HepG2 (cell line): ENCODE measurements at regions not wholly inside any gene's neighbourhood (a gene's known extent, or its start where the extent isn't known, plus 50 kb on each side); places are given as distances from the start of the nearest gene placed in this dataset.

ENCODE experiments used
- ATAC-seq: fragments of 200-7000 bp; cut with Tn5 transposase; 3 replicates; pipeline ENCODE4 v1.9.1; 2020; ENCODE audit warnings: mild to moderate bottlenecking, moderate library complexity
- BruUV-seq: library from RNA; stranded (reverse); fragments of 400-500 nt; replicated peaks from 2 replicates; lab custom pipeline; 2021; lab: Mats Ljungman, UMichigan
- CTCF ChIA-PET: fragments of 300-600 bp; formaldehyde crosslinking; extraction: SDS; loops from one replicate; lab custom pipeline; 2021; ENCODE audit warnings: low total read pairs, inconsistent platforms, low intra/inter-chr PET ratio; lab: Yijun Ruan, JAX
- POLR2A ChIA-PET: fragments of 350-600 bp; sonication (Branson Sonifier 250); formaldehyde crosslinking; loops from one replicate; lab custom pipeline; 2020; ENCODE audit warnings: antibody characterized with exemption, inconsistent platforms; lab: Yijun Ruan, JAX
- DNase-seq: peaks from one replicate; pipeline ENCODE4 v3.0.0-alpha.2; 2015; ENCODE audit warnings: low spot score
- FAIRE-seq: peaks from 3 replicates; lab custom pipeline; 2011; peaks lifted over from hg19 to GRCh38; lab: Jason Lieb, UNC
- H2AFZ ChIP-seq: one replicate; pipeline ENCODE4 v1.6.1; 2011; ENCODE audit warnings: low read length, inconsistent platforms
- H3K27ac ChIP-seq: fragments of 300-600 bp; 3 replicates; pipeline ENCODE4 v1.8.0; 2011; ENCODE audit warnings: mixed run types, mild to moderate bottlenecking, mixed read lengths, low read length, inconsistent platforms; ENCODE audit not compliant: insufficient read depth; ENCODE audit errors: extremely low read length
- H3K27me3 ChIP-seq, 2 experiments: fragments of 200-600 bp in 1 of 2; 2 replicates in 1 of 2; 3 replicates in 1 of 2; pipeline versions ENCODE4 v1.6.0 to v1.8.0; 2011; ENCODE audit warnings: low read length in 2 of 2, mild to moderate bottlenecking in 2 of 2, moderate library complexity in 2 of 2, inconsistent platforms in 1 of 2; ENCODE audit not compliant: insufficient read depth in 2 of 2, control insufficient read depth in 1 of 2
- H3K36me3 ChIP-seq, 2 experiments: fragments of 200-600 bp in 1 of 2; replicated peaks in 1 of 2; 2 replicates in 1 of 2; 3 replicates in 1 of 2; pipeline versions ENCODE4 v1.5.1 to v1.8.0; 2011; ENCODE audit warnings: low read length in 2 of 2, inconsistent platforms in 1 of 2; ENCODE audit not compliant: insufficient read depth in 2 of 2, control insufficient read depth in 1 of 2
- H3K4me1 ChIP-seq: 2 replicates; pipeline ENCODE4 v1.5.1; 2012; ENCODE audit warnings: low read length, inconsistent platforms; ENCODE audit not compliant: insufficient read depth
- H3K4me2 ChIP-seq: 2 replicates; pipeline ENCODE4 v1.6.0; 2011; ENCODE audit warnings: low read depth, low read length, inconsistent platforms
- H3K4me3 ChIP-seq, 3 experiments: fragments of 200-600 bp in 1 of 3; sonication (generic), shearing (Covaris generic) in 1 of 3; replicated peaks in 1 of 3; 2 replicates each; pipeline ENCODE4 v1.5.1; 2011 to 2016; ENCODE audit warnings: low read length in 3 of 3, inconsistent platforms in 2 of 3, low read depth in 2 of 3, mild to moderate bottlenecking in 2 of 3, control low read depth in 1 of 3, mixed read lengths in 1 of 3; ENCODE audit not compliant: insufficient read depth in 1 of 3
- H3K79me2 ChIP-seq: one replicate; pipeline ENCODE4 v1.6.1; 2011; ENCODE audit warnings: low read length, inconsistent platforms; ENCODE audit not compliant: insufficient read depth
- H3K9ac ChIP-seq: 2 replicates; pipeline ENCODE4 v1.6.0; 2011; ENCODE audit warnings: mild to moderate bottlenecking, low read depth, low read length, inconsistent platforms; ENCODE audit not compliant: insufficient read depth
- H3K9me3 ChIP-seq: 2 replicates; pipeline ENCODE4 v1.5.1; 2012; ENCODE audit warnings: mild to moderate bottlenecking, low read length
- H4K20me1 ChIP-seq: 2 replicates; pipeline ENCODE4 v1.6.0; 2011; ENCODE audit warnings: inconsistent platforms, mild to moderate bottlenecking, low read length, moderate library complexity; ENCODE audit not compliant: insufficient read depth
- ATF3 ChIP-seq: sonication (generic); formaldehyde crosslinking; IDR thresholded peaks from 2 replicates; pipeline ENCODE4 v1.4.0; 2020; ENCODE audit warnings: missing genetic modification reagents
- CBFB ChIP-seq: sonication (generic); formaldehyde crosslinking; IDR thresholded peaks from 2 replicates; pipeline ENCODE4 v1.4.0; 2020; ENCODE audit warnings: missing genetic modification reagents
- EZH2 ChIP-seq: conservative IDR thresholded peaks from 2 replicates; pipeline ENCODE4 v1.6.1; 2012; ENCODE audit warnings: mild to moderate bottlenecking, low read depth, low read length, moderate library complexity
- FOSL1 ChIP-seq: sonication (generic); formaldehyde crosslinking; IDR thresholded peaks from 2 replicates; pipeline ENCODE4 v1.9.0; 2021; ENCODE audit warnings: missing genetic modification reagents, borderline replicate concordance
- HNF4G ChIP-seq, 2 experiments: sonication (generic) in 1 of 2; formaldehyde crosslinking in 1 of 2; IDR thresholded peaks; 2 replicates each; pipeline versions ENCODE4 v1.4.0 to v1.6.1; 2011 to 2020; ENCODE audit warnings: borderline replicate concordance in 2 of 2, low read depth in 2 of 2, mild to moderate bottlenecking in 2 of 2, low read length in 1 of 2, missing genetic modification reagents in 1 of 2, moderate library complexity in 1 of 2
- KDM4B ChIP-seq: sonication (generic); formaldehyde crosslinking; IDR thresholded peaks from 2 replicates; pipeline ENCODE4 v1.4.0; 2020; ENCODE audit warnings: missing genetic modification reagents
- KLF6 ChIP-seq: IDR thresholded peaks from 2 replicates; pipeline ENCODE4 v1.8.0; 2016; ENCODE audit warnings: missing biosample characterization, missing genetic modification reagents
- MAZ ChIP-seq, 2 experiments: sonication (generic) in 1 of 2; formaldehyde crosslinking in 1 of 2; IDR thresholded peaks; 2 replicates each; pipeline versions ENCODE4 v1.5.0 to v1.6.1; 2012 to 2020; ENCODE audit warnings: low read depth in 2 of 2, mild to moderate bottlenecking in 2 of 2, borderline replicate concordance in 1 of 2, improper control_type of control experiment in 1 of 2, low read length in 1 of 2, missing genetic modification reagents in 1 of 2, moderate library complexity in 1 of 2
- NFIC ChIP-seq: IDR thresholded peaks from 2 replicates; pipeline ENCODE4 v1.6.1; 2012; ENCODE audit warnings: mild to moderate bottlenecking, low read length, inconsistent platforms
- PBX2 ChIP-seq: IDR thresholded peaks from 2 replicates; pipeline ENCODE4 v1.6.1; 2016; ENCODE audit warnings: control low read depth
- RAD51 ChIP-seq: fragments of 450-650 bp; IDR thresholded peaks from 2 replicates; pipeline ENCODE4 v1.6.1; 2016; ENCODE audit warnings: borderline replicate concordance
- REXO4 ChIP-seq: sonication (generic); formaldehyde crosslinking; IDR thresholded peaks from 2 replicates; pipeline ENCODE4 v1.8.0; 2022; ENCODE audit warnings: missing genetic modification reagents, mild to moderate bottlenecking, borderline replicate concordance
- SMAD3 ChIP-seq: sonication (generic); formaldehyde crosslinking; IDR thresholded peaks from 2 replicates; pipeline ENCODE4 v1.4.0; 2020; ENCODE audit warnings: missing genetic modification reagents
- TFAP4 ChIP-seq: sonication (generic); IDR thresholded peaks from 2 replicates; pipeline ENCODE4 v1.6.1; 2016; ENCODE audit warnings: low read depth, borderline replicate concordance
- ZBTB7B ChIP-seq: sonication (generic); formaldehyde crosslinking; IDR thresholded peaks from 2 replicates; pipeline ENCODE4 v1.4.0; 2020; ENCODE audit warnings: missing genetic modification reagents
- ZNF230 ChIP-seq: sonication (generic); formaldehyde crosslinking; IDR thresholded peaks from 2 replicates; pipeline ENCODE4 v1.4.0; 2020; ENCODE audit warnings: mild to moderate bottlenecking, missing genetic modification reagents
- ZNF512B ChIP-seq: sonication (generic); formaldehyde crosslinking; IDR thresholded peaks from 2 replicates; pipeline ENCODE4 v1.5.1; 2020; ENCODE audit warnings: missing genetic modification reagents, mild to moderate bottlenecking, borderline replicate concordance
- ZNF547 ChIP-seq: sonication (generic); formaldehyde crosslinking; IDR thresholded peaks from 2 replicates; pipeline ENCODE4 v1.5.1; 2020; ENCODE audit warnings: mild to moderate bottlenecking, missing genetic modification reagents
- WGBS: methylation state at CpG from one replicate; pipeline ENCODE4 v1.1.6; 2017; ENCODE audit warnings: low lambda C conversion rate; 5-methylcytosine and 5-hydroxymethylcytosine counted together
- in situ Hi-C: cut with HindIII; loops from 2 replicates; pipeline ENCODE4 v1.10.0; 2017; ENCODE audit warnings: low pct_unique_long_range_greater_than_20kb; ENCODE audit not compliant: extremely low pct_ligation_motif_present
- intact Hi-C: fragments of 100-400 bp; cut with micrococcal nuclease; formaldehyde crosslinking; loops from one replicate; pipeline ENCODE4 v1.10.0; 2022; ENCODE audit not compliant: unreplicated experiment

- TF ChIP-seq FOSL1: no peak
- no peak for TF ChIP-seq KDM4B (CRISPR knock-in tag)
- no peak for TF ChIP-seq TFAP4
- TF ChIP-seq SMAD3 (CRISPR knock-in tag): no peak
- TF ChIP-seq NFIC: no peak
These were observed 560.7 kb downstream of the HTR1A start (continued) for GRCh38 chr5:63401436-63402046.

GRCh38 chr5:63400079-63400478, 562.2 kb downstream of the HTR1A start:
- no peaks in the 10 kb centered on the region for H3K4me1 ChIP-seq
- no peak for TF ChIP-seq RAD51
- no peak for TF ChIP-seq ZNF547 (CRISPR knock-in tag)
- no peak for TF ChIP-seq REXO4 (CRISPR knock-in tag)
- TF ChIP-seq EZH2: no peak
- no peak for TF ChIP-seq KLF6 (CRISPR knock-in tag)
- TF ChIP-seq MAZ (IDR thresholded peaks at IDR 0.05; ENCODE audit: borderline replicate concordance, low read depth, low read length): no peak
- TF ChIP-seq MAZ (CRISPR knock-in tag; IDR thresholded peaks at IDR 0.05; ENCODE audit: low read depth): no peak
- TF ChIP-seq HNF4G (IDR thresholded peaks at IDR 0.05; ENCODE audit: borderline replicate concordance, low read depth, low read length): no peak
- TF ChIP-seq HNF4G (CRISPR knock-in tag; IDR thresholded peaks at IDR 0.05; ENCODE audit: borderline replicate concordance, low read depth): no peak
- TF ChIP-seq PBX2 (CRISPR knock-in tag): no peak
- no peak for TF ChIP-seq ATF3 (CRISPR knock-in tag)
- no peak for TF ChIP-seq ZNF512B (CRISPR knock-in tag)
- no peak for TF ChIP-seq ZBTB7B (CRISPR knock-in tag)
- TF ChIP-seq ZNF230: no peak
- no peak for TF ChIP-seq CBFB (CRISPR knock-in tag)

More at GRCh38 chr5:63400079-63400478, 562.2 kb downstream of the HTR1A start:
- Histone ChIP-seq H3K27ac (no peak overlapping the region), H3K79me2 (no peaks in the 10 kb centered on the region), H2AFZ (no peak overlapping the region), H3K4me2 (no peak overlapping the region), H3K4me3 (no peak overlapping the region), H3K27me3 (no peaks in the 10 kb centered on the region), H3K9ac (no peak overlapping the region), H4K20me1 (no peaks in the 10 kb centered on the region), H3K9me3 (no peaks in the 10 kb centered on the region), H3K36me3 (no peaks in the 10 kb centered on the region)
- POLR2A ChIA-PET: no interaction called here
- ATAC-seq: no peak
- no TSS peak for BruUV-seq
- 13% methylated on average over 2 of the region's 2 CpGs for WGBS
- FAIRE-seq: no peak
- no peak for DNase-seq
- intact Hi-C loops: loop anchor here (10.0 kb wide), 1 partner anchor 1215 kb away; no protein-coding TSS in a partner anchor
- CTCF ChIA-PET: no interaction called here
- in situ Hi-C loops: loop anchor here (10.0 kb wide), 1 partner anchor 565 kb away; the partner anchor contains the start of gene HTR1A
